Astrocyte (in vitro differentiated cells and primary cell): ENCODE measurements at regions not wholly inside any gene's neighbourhood (a gene's known extent, or its start where the extent isn't known, plus 50 kb on each side); places are given as distances from the start of the nearest gene placed in this dataset.

Experiments used
- DNase-seq: peaks from one replicate; pipeline ENCODE4 v3.0.0-alpha.2; 2010; ENCODE audit warnings: low read depth
- FAIRE-seq: peaks from 2 replicates; lab custom pipeline; 2011; peaks lifted over from hg19 to GRCh38; lab: Jason Lieb, UNC
- H2AFZ ChIP-seq: 2 replicates; pipeline ENCODE4 v1.6.0; 2012; ENCODE audit warnings: low read depth, low read length, inconsistent platforms
- H3K27ac ChIP-seq: 2 replicates; pipeline ENCODE4 v1.5.1; 2011; ENCODE audit warnings: low read depth, low read length, inconsistent platforms
- H3K27me3 ChIP-seq: 2 replicates; pipeline ENCODE4 v1.6.0; 2011; ENCODE audit warnings: low read length, inconsistent platforms; ENCODE audit not compliant: insufficient read depth
- H3K36me3 ChIP-seq: 2 replicates; pipeline ENCODE4 v1.5.1; 2011; ENCODE audit warnings: low read length, inconsistent platforms; ENCODE audit not compliant: insufficient read depth
- H3K4me1 ChIP-seq: 2 replicates; pipeline ENCODE4 v1.5.1; 2011; ENCODE audit warnings: low read length, inconsistent platforms; ENCODE audit not compliant: insufficient read depth
- H3K4me2 ChIP-seq: 2 replicates; pipeline ENCODE4 v1.6.0; 2012; ENCODE audit warnings: low read length, inconsistent platforms
- H3K4me3 ChIP-seq: 2 replicates; pipeline ENCODE4 v1.5.1; 2011; ENCODE audit warnings: low read depth, mild to moderate bottlenecking, low read length, inconsistent platforms; ENCODE audit not compliant: insufficient read depth
- H3K79me2 ChIP-seq: 2 replicates; pipeline ENCODE4 v1.6.0; 2012; ENCODE audit warnings: mild to moderate bottlenecking, low read length, inconsistent platforms; ENCODE audit not compliant: insufficient read depth
- H3K9ac ChIP-seq: 2 replicates; pipeline ENCODE4 v1.6.0; 2012; ENCODE audit warnings: mild to moderate bottlenecking, low read length, inconsistent platforms
- H3K9me3 ChIP-seq: 2 replicates; pipeline ENCODE4 v1.5.1; 2012; ENCODE audit warnings: low read depth, mild to moderate bottlenecking, low read length, inconsistent platforms; ENCODE audit not compliant: insufficient read depth
- H4K20me1 ChIP-seq: 2 replicates; pipeline ENCODE4 v1.6.0; 2012; ENCODE audit warnings: low read length, inconsistent platforms; ENCODE audit not compliant: insufficient read depth
- H3K27ac Mint-ChIP-seq: one replicate; pipeline ENCODE4 v1.8.0; 2021; ENCODE audit warnings: mild to moderate bottlenecking, mixed read lengths; ENCODE audit not compliant: unreplicated experiment
- H3K27me3 Mint-ChIP-seq: one replicate; pipeline ENCODE4 v1.8.0; 2021; ENCODE audit warnings: low read depth, mixed read lengths; ENCODE audit not compliant: unreplicated experiment
- H3K36me3 Mint-ChIP-seq: one replicate; pipeline ENCODE4 v1.8.0; 2021; ENCODE audit warnings: low read depth, mixed read lengths; ENCODE audit not compliant: unreplicated experiment
- H3K4me1 Mint-ChIP-seq: one replicate; pipeline ENCODE4 v1.8.0; 2021; ENCODE audit warnings: low read depth, mixed read lengths; ENCODE audit not compliant: unreplicated experiment
- H3K4me3 Mint-ChIP-seq: one replicate; pipeline ENCODE4 v1.8.0; 2021; ENCODE audit warnings: mild to moderate bottlenecking, moderate library complexity, mixed read lengths; ENCODE audit not compliant: unreplicated experiment
- H3K9me3 Mint-ChIP-seq: one replicate; pipeline ENCODE4 v1.8.0; 2021; ENCODE audit warnings: mild to moderate bottlenecking, mixed read lengths; ENCODE audit not compliant: unreplicated experiment
- EZH2 ChIP-seq: IDR thresholded peaks from 2 replicates; pipeline ENCODE4 v1.6.1; 2012; ENCODE audit warnings: mild to moderate bottlenecking, low read length, inconsistent platforms; ENCODE audit not compliant: insufficient read depth
- TF ChIP-seq, protein P1 (sequence below): IDR thresholded peaks from 2 replicates; pipeline ENCODE4 v1.5.1; 2011; ENCODE audit warnings: low read depth, mild to moderate bottlenecking, inconsistent platforms, low read length, moderate library complexity; ENCODE audit not compliant: insufficient read depth

DNA sequence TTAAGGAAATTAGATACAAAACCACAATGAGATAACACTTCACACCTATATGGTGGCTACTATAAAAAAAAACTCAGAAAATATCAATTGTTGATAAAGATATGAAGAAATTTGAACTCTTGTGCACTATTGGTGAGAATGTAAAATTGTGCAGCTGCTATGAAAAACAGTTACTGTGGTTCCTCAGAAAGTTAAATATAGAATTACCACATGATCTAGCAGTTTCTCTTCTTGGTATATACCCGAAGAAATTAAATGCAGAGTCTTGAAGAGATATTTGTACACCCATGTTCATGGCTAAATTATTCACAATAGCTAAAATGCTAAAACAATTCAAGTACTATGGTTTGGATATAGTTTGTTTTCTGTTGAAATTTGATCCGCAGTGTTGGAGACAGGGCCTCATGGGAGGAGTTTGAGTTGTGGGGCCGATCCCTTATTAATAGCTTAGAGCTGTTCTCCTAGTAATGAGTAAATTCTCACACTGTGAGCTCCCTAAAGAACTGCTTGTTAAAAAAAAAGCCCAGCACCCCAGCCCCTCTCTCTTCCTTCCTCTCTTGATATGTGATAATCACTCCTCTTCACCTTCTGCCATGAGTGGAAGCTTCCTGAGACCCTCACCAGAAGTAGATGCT is 1412.1 kb downstream of the PLA2G4A start:
- no peaks in the 10 kb centered on the region for H3K27me3 Mint-ChIP-seq
- Histone ChIP-seq H3K4me3 (no peak overlapping the region), H4K20me1 (no peaks in the 10 kb centered on the region), H3K27ac (no peak overlapping the region), H2AFZ (no peak overlapping the region), H3K27me3 (no peaks in the 10 kb centered on the region), H3K79me2 (no peaks in the 10 kb centered on the region), H3K4me1 (no peaks in the 10 kb centered on the region), H3K9ac (no peak overlapping the region), H3K36me3 (no peaks in the 10 kb centered on the region), H3K9me3 (no peaks in the 10 kb centered on the region), H3K4me2 (no peak overlapping the region)
- FAIRE-seq, result no peak
- H3K27ac Mint-ChIP-seq, result no peak overlapping the region
- H3K4me1 Mint-ChIP-seq, result peaks cover 2% of the 10 kb centered on the region
- no peaks in the 10 kb centered on the region for H3K36me3 Mint-ChIP-seq
- H3K4me3 Mint-ChIP-seq, result no peak overlapping the region
- DNase-seq, result no peak
- no peaks in the 10 kb centered on the region for H3K9me3 Mint-ChIP-seq
- TF ChIP-seq, protein P1, sequence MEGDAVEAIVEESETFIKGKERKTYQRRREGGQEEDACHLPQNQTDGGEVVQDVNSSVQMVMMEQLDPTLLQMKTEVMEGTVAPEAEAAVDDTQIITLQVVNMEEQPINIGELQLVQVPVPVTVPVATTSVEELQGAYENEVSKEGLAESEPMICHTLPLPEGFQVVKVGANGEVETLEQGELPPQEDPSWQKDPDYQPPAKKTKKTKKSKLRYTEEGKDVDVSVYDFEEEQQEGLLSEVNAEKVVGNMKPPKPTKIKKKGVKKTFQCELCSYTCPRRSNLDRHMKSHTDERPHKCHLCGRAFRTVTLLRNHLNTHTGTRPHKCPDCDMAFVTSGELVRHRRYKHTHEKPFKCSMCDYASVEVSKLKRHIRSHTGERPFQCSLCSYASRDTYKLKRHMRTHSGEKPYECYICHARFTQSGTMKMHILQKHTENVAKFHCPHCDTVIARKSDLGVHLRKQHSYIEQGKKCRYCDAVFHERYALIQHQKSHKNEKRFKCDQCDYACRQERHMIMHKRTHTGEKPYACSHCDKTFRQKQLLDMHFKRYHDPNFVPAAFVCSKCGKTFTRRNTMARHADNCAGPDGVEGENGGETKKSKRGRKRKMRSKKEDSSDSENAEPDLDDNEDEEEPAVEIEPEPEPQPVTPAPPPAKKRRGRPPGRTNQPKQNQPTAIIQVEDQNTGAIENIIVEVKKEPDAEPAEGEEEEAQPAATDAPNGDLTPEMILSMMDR, result no peak

DNA sequence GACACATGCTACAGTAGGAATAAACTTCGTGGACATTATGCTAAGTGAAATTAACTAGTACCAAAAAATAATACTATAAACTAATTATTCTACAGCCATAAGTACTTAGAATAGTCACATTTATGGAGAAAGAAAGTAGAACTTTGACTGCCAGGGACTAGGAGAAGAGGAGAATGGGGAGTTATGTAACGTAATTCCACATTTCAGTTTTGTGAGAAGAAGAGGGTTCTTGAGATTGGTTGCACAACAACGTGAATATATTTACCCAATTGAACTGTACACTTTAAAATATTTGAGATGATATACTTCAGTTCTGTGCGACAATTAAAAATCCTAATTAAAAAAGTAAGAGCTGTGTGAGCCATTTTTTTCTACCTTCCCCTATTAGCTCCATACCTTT is 1412.9 kb downstream of the PLA2G4A start:
- no peaks in the 10 kb centered on the region for H4K20me1 ChIP-seq
- no peak overlapping the region for H3K27ac ChIP-seq
- H3K79me2 ChIP-seq, result no peaks in the 10 kb centered on the region
- Mint-ChIP-seq H3K4me1 (peaks cover 2% of the 10 kb centered on the region), H3K36me3 (no peaks in the 10 kb centered on the region), H3K4me3 (no peak overlapping the region), H3K27me3 (no peaks in the 10 kb centered on the region), H3K9me3 (no peaks in the 10 kb centered on the region), H3K27ac (no peak overlapping the region)
- H3K4me1 ChIP-seq, result no peaks in the 10 kb centered on the region
- no peaks in the 10 kb centered on the region for H3K36me3 ChIP-seq
- H3K4me3 ChIP-seq, result no peak overlapping the region
- TF ChIP-seq, protein P1, result no peak
- TF ChIP-seq EZH2, result no peak
- no peak overlapping the region for H3K4me2 ChIP-seq
- DNase-seq (no peak), FAIRE-seq (no peak)
- no peak overlapping the region for H2AFZ ChIP-seq
- no peaks in the 10 kb centered on the region for H3K27me3 ChIP-seq
- H3K9ac ChIP-seq, result no peak overlapping the region
- H3K9me3 ChIP-seq, result no peaks in the 10 kb centered on the region

DNA sequence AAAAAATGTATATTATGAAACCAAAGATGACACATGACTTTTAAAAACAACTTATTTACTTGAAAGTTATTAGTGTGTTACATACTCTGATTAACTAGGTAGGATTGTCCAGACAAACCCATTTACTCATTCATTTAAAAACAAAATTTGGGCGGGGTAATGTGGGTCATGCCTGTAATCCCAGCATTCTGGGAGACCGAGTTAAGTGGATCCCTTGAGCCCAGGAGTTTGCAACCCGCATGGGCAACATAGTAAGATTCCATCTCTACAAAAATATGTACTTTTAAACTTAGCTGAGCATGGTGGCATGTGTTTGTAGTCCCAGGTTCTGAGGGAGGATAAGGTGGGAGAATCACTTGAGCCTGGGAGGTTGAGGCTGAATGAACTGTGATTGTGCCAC is 1414.7 kb downstream of the PLA2G4A start:
- no peak overlapping the region for H3K27ac Mint-ChIP-seq

More for the DNA sequence above, 1414.7 kb downstream of the PLA2G4A start:
- no peaks in the 10 kb centered on the region for H3K27me3 ChIP-seq
- no peak for FAIRE-seq
- no peak overlapping the region for H3K9ac ChIP-seq
- no peak overlapping the region for H3K27ac ChIP-seq
- H3K79me2 ChIP-seq, result no peaks in the 10 kb centered on the region
- H3K4me3 ChIP-seq, result no peak overlapping the region
- no peaks in the 10 kb centered on the region for H3K36me3 Mint-ChIP-seq
- no peak overlapping the region for H2AFZ ChIP-seq
- H3K4me3 Mint-ChIP-seq, result no peak overlapping the region
- H3K4me1 ChIP-seq, result no peaks in the 10 kb centered on the region
- H3K4me1 Mint-ChIP-seq, result no peaks in the 10 kb centered on the region
- H3K27me3 Mint-ChIP-seq, result no peaks in the 10 kb centered on the region
- TF ChIP-seq, protein P1, result no peak
- TF ChIP-seq EZH2, result no peak
- H3K9me3 Mint-ChIP-seq, result no peaks in the 10 kb centered on the region
- no peak for DNase-seq
- H3K36me3 ChIP-seq, result no peaks in the 10 kb centered on the region
- H4K20me1 ChIP-seq, result no peaks in the 10 kb centered on the region
- no peaks in the 10 kb centered on the region for H3K9me3 ChIP-seq
- no peak overlapping the region for H3K4me2 ChIP-seq
